Endodermal cell (in vitro differentiated cells): ENCODE measurements at regions not wholly inside any gene's neighbourhood (a gene's known extent, or its start where the extent isn't known, plus 50 kb on each side); places are given as distances from the start of the nearest gene placed in this dataset.

ENCODE experiments used
- DNase-seq: peaks from one replicate; pipeline ENCODE4 v3.0.0-alpha.2; 2017
- H3K27ac ChIP-seq: 2 replicates; pipeline ENCODE4 v1.5.1; 2013; ENCODE audit warnings: mild to moderate bottlenecking, low read depth, low read length, moderate library complexity
- H3K27me3 ChIP-seq: 2 replicates; pipeline ENCODE4 v1.6.1; 2013; ENCODE audit warnings: mild to moderate bottlenecking, low read length, moderate library complexity; ENCODE audit not compliant: insufficient read depth, control insufficient read depth, poor library complexity, severe bottlenecking
- H3K36me3 ChIP-seq: 2 replicates; pipeline ENCODE4 v1.7.0; 2013; ENCODE audit warnings: mild to moderate bottlenecking, low read length, moderate library complexity; ENCODE audit not compliant: control insufficient read depth, insufficient read depth
- H3K4me1 ChIP-seq: one replicate; pipeline ENCODE4 v1.7.0; 2013; ENCODE audit warnings: low read length; ENCODE audit not compliant: control insufficient read depth, insufficient read depth
- H3K4me3 ChIP-seq: 2 replicates; pipeline ENCODE4 v1.5.1; 2013; ENCODE audit warnings: mild to moderate bottlenecking, low read length, moderate library complexity
- H3K9ac ChIP-seq: 2 replicates; pipeline ENCODE4 v1.6.1; 2013; ENCODE audit warnings: mild to moderate bottlenecking, low read length, moderate library complexity; ENCODE audit not compliant: poor library complexity, severe bottlenecking; ENCODE audit errors: extremely low read depth
- H3K9me3 ChIP-seq: 2 replicates; pipeline ENCODE4 v1.6.1; 2013; ENCODE audit warnings: mild to moderate bottlenecking, low read length, moderate library complexity; ENCODE audit not compliant: control insufficient read depth
- H3K27ac Mint-ChIP-seq: 2 replicates; pipeline ENCODE4 v1.8.0; 2020; ENCODE audit warnings: mixed read lengths
- H3K27me3 Mint-ChIP-seq: 2 replicates; pipeline ENCODE4 v1.8.0; 2021; ENCODE audit warnings: mild to moderate bottlenecking, mixed read lengths; ENCODE audit not compliant: insufficient read depth
- H3K36me3 Mint-ChIP-seq: 2 replicates; pipeline ENCODE4 v1.8.0; 2020; ENCODE audit warnings: low read depth, mixed read lengths
- H3K4me1 Mint-ChIP-seq: 2 replicates; pipeline ENCODE4 v1.8.0; 2020; ENCODE audit warnings: mixed read lengths
- H3K4me3 Mint-ChIP-seq: 2 replicates; pipeline ENCODE4 v1.8.0; 2020; ENCODE audit warnings: mild to moderate bottlenecking, moderate library complexity, mixed read lengths
- H3K9me3 Mint-ChIP-seq: 2 replicates; pipeline ENCODE4 v1.8.0; 2020; ENCODE audit warnings: mild to moderate bottlenecking, mixed read lengths
- CTCF ChIP-seq: fragments of 200-600 bp; sonication (generic); conservative IDR thresholded peaks from 2 replicates; pipeline ENCODE4 v1.5.0; 2021; ENCODE audit warnings: antibody characterized with exemption, mild to moderate bottlenecking
- WGBS, 2 experiments: methylation state at CpG; one replicate each; pipeline versions ENCODE4 v1.1.5 to v1.1.7; 2013; ENCODE audit warnings: missing lambda C conversion rate in 2 of 2, mixed read lengths in 1 of 2; ENCODE audit not compliant: insufficient coverage in 1 of 2, insufficient read length in 1 of 2; 5-methylcytosine and 5-hydroxymethylcytosine counted together

DNA sequence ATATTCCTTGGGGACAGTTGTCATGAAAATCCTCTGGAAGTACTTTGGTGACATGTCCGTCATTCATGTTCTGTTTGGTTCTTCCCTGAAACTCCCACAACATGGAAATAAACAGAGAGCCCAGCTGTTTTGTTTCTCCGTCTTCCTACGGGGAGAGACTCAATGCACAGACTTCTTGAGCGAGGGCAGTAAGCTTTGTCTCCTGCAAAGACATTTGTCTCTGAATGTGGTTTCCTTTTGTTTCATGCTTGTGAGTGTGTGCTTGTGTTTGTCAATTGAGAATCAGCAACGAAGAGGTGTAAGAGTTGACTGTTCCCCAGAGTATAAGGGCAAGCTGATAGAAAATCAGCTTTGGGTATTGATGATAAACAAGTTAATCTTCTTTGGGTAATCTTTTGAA is 643.0 kb upstream of the RBFOX1 start:
- no peaks in the 10 kb centered on the region for H3K36me3 ChIP-seq
- H3K36me3 Mint-ChIP-seq, result no peaks in the 10 kb centered on the region
- no peak overlapping the region for H3K27ac Mint-ChIP-seq
- H3K27me3 Mint-ChIP-seq, result peaks cover 11% of the 10 kb centered on the region
- 33 to 50% methylated on average over 4 to 5 of the region's 5 CpGs for WGBS, 2 experiments
- no peak for DNase-seq
- H3K4me3 ChIP-seq, result no peak overlapping the region
- H3K4me1 ChIP-seq, result no peaks in the 10 kb centered on the region
- H3K9me3 Mint-ChIP-seq, result peaks cover 7% of the 10 kb centered on the region
- no peak overlapping the region for H3K27ac ChIP-seq
- H3K27me3 ChIP-seq, result peaks cover 10% of the 10 kb centered on the region
- peaks cover 4% of the 10 kb centered on the region for H3K4me1 Mint-ChIP-seq
- H3K9ac ChIP-seq, result no peak overlapping the region
- H3K4me3 Mint-ChIP-seq, result no peak overlapping the region
- peaks cover 13% of the 10 kb centered on the region for H3K9me3 ChIP-seq
- TF ChIP-seq CTCF, result no peak

GRCh38 chr16:6687593-6687992 is 645.1 kb upstream of the RBFOX1 start:
- H3K9ac ChIP-seq, result no peak overlapping the region
- no peak for DNase-seq
- peaks cover 23% of the 10 kb centered on the region for H3K27me3 ChIP-seq
- no peaks in the 10 kb centered on the region for H3K4me1 ChIP-seq
- no peak for TF ChIP-seq CTCF
- no peak overlapping the region for H3K27ac Mint-ChIP-seq
- H3K27me3 Mint-ChIP-seq, result peaks cover 11% of the 10 kb centered on the region
- WGBS, 2 experiments, result 92% methylated on average over 3 of the region's 3 CpGs; no CpG with 5 or more reads in 1 of the 2 experiments
- H3K9me3 Mint-ChIP-seq, result peaks cover 7% of the 10 kb centered on the region
- H3K36me3 ChIP-seq, result no peaks in the 10 kb centered on the region
- H3K4me3 Mint-ChIP-seq, result no peak overlapping the region
- no peaks in the 10 kb centered on the region for H3K36me3 Mint-ChIP-seq
- peaks cover 12% of the 10 kb centered on the region for H3K9me3 ChIP-seq
- no peak overlapping the region for H3K27ac ChIP-seq
- peaks cover 4% of the 10 kb centered on the region for H3K4me1 Mint-ChIP-seq
- H3K4me3 ChIP-seq, result no peak overlapping the region

GRCh38 chr16:6684076-6684673 is 648.5 kb upstream of the RBFOX1 start:
- TF ChIP-seq CTCF, result peak; percentile 94
- Histone ChIP-seq H3K9me3 (peaks cover 8% of the 10 kb centered on the region), H3K4me3 (no peak overlapping the region), H3K4me1 (no peaks in the 10 kb centered on the region), H3K36me3 (no peaks in the 10 kb centered on the region), H3K9ac (no peak overlapping the region), H3K27me3 (peaks cover 43% of the 10 kb centered on the region), H3K27ac (no peak overlapping the region)
- Mint-ChIP-seq H3K27me3 (peaks cover 37% of the 10 kb centered on the region), H3K27ac (no peak overlapping the region), H3K9me3 (peaks cover 7% of the 10 kb centered on the region), H3K4me1 (peaks cover 3% of the 10 kb centered on the region), H3K36me3 (no peaks in the 10 kb centered on the region), H3K4me3 (no peak overlapping the region)
- DNase-seq, result peak; percentile 77
- WGBS, 2 experiments, result 27 to 32% methylated on average over 7 of the region's 7 CpGs
